Loucy (cell line): ENCODE measurements at regions not wholly inside any gene's neighbourhood (a gene's known extent, or its start where the extent isn't known, plus 50 kb on each side); places are given as distances from the start of the nearest gene placed in this dataset.

Source experiments
- H2AFZ ChIP-seq: fragments of 200-600 bp; sonication (generic); 2 replicates; pipeline ENCODE4 v1.6.0; 2016; ENCODE audit warnings: antibody characterized with exemption, mild to moderate bottlenecking, low read length, moderate library complexity
- H3F3A ChIP-seq: fragments of 200-600 bp; 2 replicates; pipeline ENCODE4 v1.6.0; 2016; ENCODE audit warnings: antibody characterized with exemption, low read depth, mild to moderate bottlenecking
- H3K27me3 ChIP-seq: fragments of 200-600 bp; sonication (generic); 2 replicates; pipeline ENCODE4 v1.6.1; 2014; ENCODE audit warnings: low read length, mild to moderate bottlenecking; ENCODE audit not compliant: insufficient read depth, poor library complexity, severe bottlenecking
- H3K36me3 ChIP-seq: fragments of 200-600 bp; sonication (generic); 2 replicates; pipeline ENCODE4 v1.6.1; 2016; ENCODE audit warnings: low read length; ENCODE audit not compliant: insufficient read depth
- H3K4me1 ChIP-seq: fragments of 200-600 bp; sonication (generic); 2 replicates; pipeline ENCODE4 v1.5.1; 2014; ENCODE audit warnings: low read length, mild to moderate bottlenecking; ENCODE audit not compliant: insufficient read depth, poor library complexity, severe bottlenecking
- H3K4me2 ChIP-seq: fragments of 200-600 bp; sonication (generic); 2 replicates; pipeline ENCODE4 v1.6.0; 2014; ENCODE audit warnings: antibody characterized with exemption, low read length, low read depth, mild to moderate bottlenecking; ENCODE audit not compliant: poor library complexity, severe bottlenecking
- H3K4me3 ChIP-seq: fragments of 200-600 bp; sonication (generic); 2 replicates; pipeline ENCODE4 v1.5.1; 2014; ENCODE audit warnings: low read length, mild to moderate bottlenecking, mixed read lengths; ENCODE audit not compliant: poor library complexity, severe bottlenecking
- H3K79me2 ChIP-seq: fragments of 200-600 bp; sonication (generic); 2 replicates; pipeline ENCODE4 v1.6.1; 2014; ENCODE audit warnings: low read length; ENCODE audit not compliant: insufficient read depth
- H3K9ac ChIP-seq: fragments of 200-600 bp; sonication (generic); 2 replicates; pipeline ENCODE4 v1.6.0; 2014; ENCODE audit warnings: mild to moderate bottlenecking, low read depth, low read length, moderate library complexity; ENCODE audit not compliant: poor library complexity, severe bottlenecking
- H3K9me2 ChIP-seq: fragments of 200-600 bp; sonication (generic); replicated peaks from 2 replicates; pipeline ENCODE4 v1.6.1; 2016; ENCODE audit warnings: low read depth, low read length, mixed read lengths
- H3K9me3 ChIP-seq: fragments of 200-600 bp; sonication (generic); 2 replicates; pipeline ENCODE4 v1.6.1; 2014; ENCODE audit warnings: mild to moderate bottlenecking, antibody characterized with exemption, low read length, low read depth; ENCODE audit not compliant: insufficient read depth
- H4K20me1 ChIP-seq: fragments of 200-600 bp; sonication (generic); 2 replicates; pipeline ENCODE4 v1.6.0; 2014; ENCODE audit warnings: antibody characterized with exemption, low read length, mild to moderate bottlenecking; ENCODE audit not compliant: insufficient read depth, poor library complexity, severe bottlenecking
- EZH2phosphoT487 ChIP-seq: fragments of 200-600 bp; IDR thresholded peaks from 2 replicates; pipeline ENCODE4 v1.6.1; 2018; ENCODE audit warnings: antibody characterized with exemption, mild to moderate bottlenecking, moderate library complexity, borderline replicate concordance
- TF ChIP-seq, protein P1 (sequence below): fragments of 200-600 bp; sonication (generic); conservative IDR thresholded peaks from 2 replicates; pipeline ENCODE4 v1.5.1; 2014; ENCODE audit warnings: mild to moderate bottlenecking, antibody characterized with exemption, low read length

DNA sequence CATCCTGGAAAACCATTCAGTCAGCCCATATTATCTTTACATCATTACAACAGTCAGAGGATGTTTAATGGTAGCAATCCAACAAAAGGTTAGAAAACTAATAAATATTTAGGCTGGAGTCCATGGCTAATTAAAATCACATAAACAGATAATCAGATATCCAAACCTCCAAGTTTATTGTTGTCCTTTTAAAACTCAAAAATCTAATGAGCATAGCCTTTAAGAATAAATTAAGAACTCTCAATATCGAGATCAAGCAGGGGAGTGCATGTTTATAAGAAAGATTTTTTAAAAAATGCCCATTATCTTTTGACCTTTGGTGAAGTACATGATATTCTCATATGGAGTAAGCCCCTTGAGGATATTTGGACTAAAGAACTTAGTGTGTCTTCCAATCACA lies 842.9 kb upstream of the SEMA6A start:
- no peak overlapping the region for H3K4me2 ChIP-seq
- H3K9me3 ChIP-seq = no peaks in the 10 kb centered on the region
- no peak overlapping the region for H3K4me3 ChIP-seq
- no peaks in the 10 kb centered on the region for H3F3A ChIP-seq
- H3K27me3 ChIP-seq = no peaks in the 10 kb centered on the region
- TF ChIP-seq EZH2phosphoT487 = no peak
- TF ChIP-seq, protein P1, sequence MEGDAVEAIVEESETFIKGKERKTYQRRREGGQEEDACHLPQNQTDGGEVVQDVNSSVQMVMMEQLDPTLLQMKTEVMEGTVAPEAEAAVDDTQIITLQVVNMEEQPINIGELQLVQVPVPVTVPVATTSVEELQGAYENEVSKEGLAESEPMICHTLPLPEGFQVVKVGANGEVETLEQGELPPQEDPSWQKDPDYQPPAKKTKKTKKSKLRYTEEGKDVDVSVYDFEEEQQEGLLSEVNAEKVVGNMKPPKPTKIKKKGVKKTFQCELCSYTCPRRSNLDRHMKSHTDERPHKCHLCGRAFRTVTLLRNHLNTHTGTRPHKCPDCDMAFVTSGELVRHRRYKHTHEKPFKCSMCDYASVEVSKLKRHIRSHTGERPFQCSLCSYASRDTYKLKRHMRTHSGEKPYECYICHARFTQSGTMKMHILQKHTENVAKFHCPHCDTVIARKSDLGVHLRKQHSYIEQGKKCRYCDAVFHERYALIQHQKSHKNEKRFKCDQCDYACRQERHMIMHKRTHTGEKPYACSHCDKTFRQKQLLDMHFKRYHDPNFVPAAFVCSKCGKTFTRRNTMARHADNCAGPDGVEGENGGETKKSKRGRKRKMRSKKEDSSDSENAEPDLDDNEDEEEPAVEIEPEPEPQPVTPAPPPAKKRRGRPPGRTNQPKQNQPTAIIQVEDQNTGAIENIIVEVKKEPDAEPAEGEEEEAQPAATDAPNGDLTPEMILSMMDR = no peak
- H3K4me1 ChIP-seq = no peaks in the 10 kb centered on the region
- H3K9ac ChIP-seq = no peak overlapping the region
- no peaks in the 10 kb centered on the region for H3K79me2 ChIP-seq
- H3K36me3 ChIP-seq = no peaks in the 10 kb centered on the region
- H4K20me1 ChIP-seq = no peaks in the 10 kb centered on the region
- H3K9me2 ChIP-seq = no peaks in the 10 kb centered on the region
- no peak overlapping the region for H2AFZ ChIP-seq

DNA sequence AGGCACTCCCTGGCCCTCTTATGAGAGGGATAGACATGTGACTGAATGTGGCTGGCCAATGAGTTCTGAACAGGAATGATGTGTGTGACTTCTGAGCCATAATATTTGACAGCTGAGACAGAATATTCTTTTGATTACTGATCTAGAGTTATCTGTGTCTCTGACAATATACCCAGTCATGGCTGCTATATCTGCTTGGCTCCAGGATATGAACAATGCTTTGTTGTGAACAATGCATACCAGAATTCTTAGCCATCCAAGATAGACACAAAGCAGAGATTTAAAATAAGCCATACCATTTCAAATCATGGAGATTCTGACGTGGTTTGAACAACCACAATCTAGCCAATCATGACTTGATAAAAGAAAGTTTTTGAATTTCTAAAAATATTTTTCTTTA lies 840.3 kb upstream of the SEMA6A start:
- H3K4me2 ChIP-seq = no peak overlapping the region
- no peak overlapping the region for H2AFZ ChIP-seq
- no peaks in the 10 kb centered on the region for H3K36me3 ChIP-seq
- no peaks in the 10 kb centered on the region for H3K79me2 ChIP-seq
- TF ChIP-seq, protein P1 = no peak
- no peak for TF ChIP-seq EZH2phosphoT487
- H3K27me3 ChIP-seq = no peaks in the 10 kb centered on the region
- H4K20me1 ChIP-seq = no peaks in the 10 kb centered on the region
- no peaks in the 10 kb centered on the region for H3K4me1 ChIP-seq
- H3K9me3 ChIP-seq = no peaks in the 10 kb centered on the region
- H3K9ac ChIP-seq = no peak overlapping the region
- no peaks in the 10 kb centered on the region for H3K9me2 ChIP-seq
- no peaks in the 10 kb centered on the region for H3F3A ChIP-seq
- H3K4me3 ChIP-seq = no peak overlapping the region

DNA sequence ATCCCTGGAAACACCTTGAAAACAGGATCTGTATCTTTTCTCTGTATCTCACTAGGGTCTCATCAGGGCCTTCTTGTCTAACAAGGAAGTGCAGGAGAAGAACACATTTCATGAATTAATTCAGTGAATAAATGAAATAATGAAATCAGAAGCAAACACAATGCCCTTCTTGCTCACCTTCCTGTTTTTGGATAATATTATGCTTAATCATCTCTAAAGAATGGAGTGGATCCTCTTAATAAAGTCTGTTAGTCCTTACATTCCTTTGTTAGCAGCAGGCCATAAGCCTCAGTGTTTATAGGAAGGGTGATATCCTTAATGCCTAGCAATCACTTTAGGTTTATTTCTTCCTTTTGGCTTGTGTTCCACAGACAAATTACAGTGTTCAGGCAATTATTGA lies 837.1 kb upstream of the SEMA6A start:
- Histone ChIP-seq H4K20me1 (no peaks in the 10 kb centered on the region), H3K36me3 (no peaks in the 10 kb centered on the region), H3K9ac (no peak overlapping the region), H3K4me2 (no peak overlapping the region), H3K4me1 (no peaks in the 10 kb centered on the region), H3K9me3 (no peaks in the 10 kb centered on the region), H3F3A (no peaks in the 10 kb centered on the region), H3K4me3 (no peak overlapping the region), H3K27me3 (no peaks in the 10 kb centered on the region), H3K9me2 (no peaks in the 10 kb centered on the region), H3K79me2 (no peaks in the 10 kb centered on the region), H2AFZ (no peak overlapping the region)
- TF ChIP-seq, protein P1 = no peak
- TF ChIP-seq EZH2phosphoT487 = no peak
